ENCODE measurements at regions not wholly inside any gene's neighbourhood (a gene's known extent, or its start where the extent isn't known, plus 50 kb on each side); places are given as distances from the start of the nearest gene placed in this dataset.

GRCh38 chr1:94612525-94613204 is 71.1 kb upstream of the F3 start:
- intact Hi-C loops (cut with micrococcal nuclease; ENCODE audit: unreplicated experiment) = no loop called here
- POLR2A ChIA-PET (ENCODE audit: low non-redundant PET) = no interaction called here
- BruUV-seq (replicated peaks) = no TSS peak
- H3K4me3 ChIP-seq (ENCODE audit: low read depth, low read length, poor library complexity, severe bottlenecking) = no peak overlapping the region
- no peaks in the 10 kb centered on the region for H3K27me3 ChIP-seq (replicated peaks; ENCODE audit: insufficient read depth, low read depth, low read length, poor library complexity)
- H3K27ac ChIP-seq (ENCODE audit: low read depth, low read length, poor library complexity, severe bottlenecking) = no peak overlapping the region
- CTCF ChIA-PET = no interaction called here
- peaks cover 5% of the 10 kb centered on the region for H3K4me1 ChIP-seq (ENCODE audit: insufficient read depth, low read length, poor library complexity, severe bottlenecking)
- no peaks in the 10 kb centered on the region for H3K9me3 ChIP-seq (ENCODE audit: low read depth, low read length, poor library complexity, severe bottlenecking)
- TF ChIP-seq EZH2 (IDR thresholded peaks at IDR 0.05; ENCODE audit: borderline replicate concordance, low read depth, low read length, poor library complexity, severe bottlenecking) = no peak
- no peak for TF ChIP-seq CTCF (conservative IDR thresholded peaks at IDR 0.05; ENCODE audit: low read depth, low read length)
- DNase-seq (ENCODE audit: low spot score) = no peak
- no peaks in the 10 kb centered on the region for H3K36me3 ChIP-seq (ENCODE audit: insufficient read depth, low read length, poor library complexity, severe bottlenecking)

- no peaks in the 10 kb centered on the region for H3K36me3 ChIP-seq (ENCODE audit: insufficient read depth, low read length, poor library complexity, severe bottlenecking)
- no peak overlapping the region for H3K27ac ChIP-seq (ENCODE audit: low read depth, low read length, poor library complexity, severe bottlenecking)
- DNase-seq (ENCODE audit: low spot score) = no peak
- intact Hi-C loops (cut with micrococcal nuclease; ENCODE audit: unreplicated experiment) = no loop called here
- POLR2A ChIA-PET (ENCODE audit: low non-redundant PET) = no interaction called here
- CTCF ChIA-PET = no interaction called here
- H3K27me3 ChIP-seq (replicated peaks; ENCODE audit: insufficient read depth, low read depth, low read length, poor library complexity) = no peaks in the 10 kb centered on the region
- H3K4me1 ChIP-seq (ENCODE audit: insufficient read depth, low read length, poor library complexity, severe bottlenecking) = peaks cover 5% of the 10 kb centered on the region
- no peaks in the 10 kb centered on the region for H3K9me3 ChIP-seq (ENCODE audit: low read depth, low read length, poor library complexity, severe bottlenecking)
- no TSS peak for BruUV-seq (replicated peaks)
- no peak overlapping the region for H3K4me3 ChIP-seq (ENCODE audit: low read depth, low read length, poor library complexity, severe bottlenecking)
- TF ChIP-seq CTCF (conservative IDR thresholded peaks at IDR 0.05; ENCODE audit: low read depth, low read length) (no peak), EZH2 (IDR thresholded peaks at IDR 0.05; ENCODE audit: borderline replicate concordance, low read depth, low read length, poor library complexity, severe bottlenecking) (no peak)
These were observed 70.3 kb upstream of the F3 start for GRCh38 chr1:94611681-94612475.

GRCh38 chr1:94609619-94610018 is 68.1 kb upstream of the F3 start:
- H3K36me3 ChIP-seq (ENCODE audit: insufficient read depth, low read length, poor library complexity, severe bottlenecking) = no peaks in the 10 kb centered on the region
- no peaks in the 10 kb centered on the region for H3K27me3 ChIP-seq (replicated peaks; ENCODE audit: insufficient read depth, low read depth, low read length, poor library complexity)
- H3K4me1 ChIP-seq (ENCODE audit: insufficient read depth, low read length, poor library complexity, severe bottlenecking) = peaks cover 9% of the 10 kb centered on the region
- no peaks in the 10 kb centered on the region for H3K9me3 ChIP-seq (ENCODE audit: low read depth, low read length, poor library complexity, severe bottlenecking)
- CTCF ChIA-PET = no interaction called here
- DNase-seq (ENCODE audit: low spot score) = no peak
- POLR2A ChIA-PET (ENCODE audit: low non-redundant PET) = no interaction called here
- no peak for TF ChIP-seq CTCF (conservative IDR thresholded peaks at IDR 0.05; ENCODE audit: low read depth, low read length)
- no peak for TF ChIP-seq EZH2 (IDR thresholded peaks at IDR 0.05; ENCODE audit: borderline replicate concordance, low read depth, low read length, poor library complexity, severe bottlenecking)
- no peak overlapping the region for H3K27ac ChIP-seq (ENCODE audit: low read depth, low read length, poor library complexity, severe bottlenecking)
- BruUV-seq (replicated peaks) = no TSS peak
- intact Hi-C loops (cut with micrococcal nuclease; ENCODE audit: unreplicated experiment) = no loop called here
- H3K4me3 ChIP-seq (ENCODE audit: low read depth, low read length, poor library complexity, severe bottlenecking) = no peak overlapping the region

All from A673 (cell line).